ENCODE measurements at regions not wholly inside any gene's neighbourhood (a gene's known extent, or its start where the extent isn't known, plus 50 kb on each side); places are given as distances from the start of the nearest gene placed in this dataset.
"Not testable (repeated sequence)": the region's sequence is repeated elsewhere in the genome, so short reads cannot be mapped to it uniquely, and the experiment has no call there.

DNA sequence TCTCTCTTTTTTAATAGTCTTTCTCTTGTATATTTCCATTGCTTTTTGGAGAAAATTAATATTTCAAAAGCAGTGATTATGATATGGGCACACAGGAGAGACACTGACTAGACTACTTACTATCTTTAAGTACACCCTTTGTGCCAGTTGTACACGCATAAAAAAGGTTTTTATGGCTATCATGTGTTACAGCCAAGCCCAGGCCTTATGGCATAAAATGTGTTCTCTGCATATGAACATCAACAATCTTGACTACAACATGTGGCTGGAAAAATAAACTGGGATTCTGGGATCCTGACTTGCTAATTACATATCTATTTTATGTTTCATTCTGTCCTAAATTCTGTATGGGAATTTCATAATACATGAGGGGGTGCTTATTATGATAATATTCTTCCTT, 1401.8 kb downstream of the SLITRK5 start:
- ATAC-seq = no peak
- H3K36me3 ChIP-seq = no peaks in the 10 kb centered on the region
- 72 to 79% methylated on average over 1 of the region's 1 CpG for WGBS, 2 donors

GRCh38 chr13:89076622-89077021, 1405.5 kb downstream of the SLITRK5 start:
- H3K36me3 ChIP-seq = no peaks in the 10 kb centered on the region
- intact Hi-C loops (cut with DNase I) = no loop called here
- 88 to 94% methylated on average over 2 of the region's 2 CpGs for WGBS, 2 donors
- H3K27me3 ChIP-seq = peaks cover 0 to 6% (median 0%) of the 10 kb centered on the region in 4 donors
- H3K27ac ChIP-seq = no peak overlapping the region
- no peaks in the 10 kb centered on the region for H3K4me1 ChIP-seq
- no peak overlapping the region for H3K4me3 ChIP-seq
- no peak for TF ChIP-seq CTCF (IDR thresholded peaks at IDR 0.05)
- no peaks in the 10 kb centered on the region for H3K9me3 ChIP-seq
- DNase-seq = no peak
- no peak for ATAC-seq
- FAIRE-seq = no peak

More for the DNA sequence above, 1401.8 kb downstream of the SLITRK5 start:
- Histone ChIP-seq H3K4me3 (no peak overlapping the region), H3K9me3 (no peaks in the 10 kb centered on the region), H3K4me1 (no peaks in the 10 kb centered on the region), H3K27me3 (no peaks in the 10 kb centered on the region), H3K27ac (no peak overlapping the region)
- FAIRE-seq (no peak), DNase-seq (no peak)
- TF ChIP-seq CTCF (IDR thresholded peaks at IDR 0.05) = no peak
- intact Hi-C loops (cut with DNase I) = no loop called here

- FAIRE-seq (no peak), ATAC-seq (no peak), DNase-seq (no peak)
- Histone ChIP-seq H3K27ac (no peak overlapping the region), H3K4me1 (no peaks in the 10 kb centered on the region), H3K36me3 (no peaks in the 10 kb centered on the region), H3K9me3 (no peaks in the 10 kb centered on the region), H3K4me3 (no peak overlapping the region), H3K27me3 (peaks cover 0 to 6% (median 0%) of the 10 kb centered on the region in 4 donors)
- intact Hi-C loops (cut with DNase I) = no loop called here
- WGBS, 2 donors = 85 to 91% methylated on average over 3 of the region's 3 CpGs
- no peak for TF ChIP-seq CTCF (IDR thresholded peaks at IDR 0.05)
Measured at GRCh38 chr13:89082623-89083022, 1411.5 kb downstream of the SLITRK5 start.

GRCh38 chr13:89088107-89088506, 1416.9 kb downstream of the SLITRK5 start:
- ATAC-seq; intact Hi-C loops (cut with DNase I); H3K27me3 ChIP-seq; H3K4me1 ChIP-seq; FAIRE-seq; H3K9me3 ChIP-seq; H3K27ac ChIP-seq; H3K36me3 ChIP-seq; H3K4me3 ChIP-seq: not testable (repeated sequence)
- WGBS, 2 donors = 58 to 75% methylated on average over 8 to 14 of the region's 16 CpGs
- peak in 2 of 6 donors; percentile 5 to 17 for DNase-seq

- TF ChIP-seq CTCF (IDR thresholded peaks at IDR 0.05) = no peak
- FAIRE-seq = no peak
- DNase-seq = no peak
- Histone ChIP-seq H3K27me3 (no peaks in the 10 kb centered on the region), H3K27ac (no peak overlapping the region), H3K4me3 (no peak overlapping the region), H3K36me3 (no peaks in the 10 kb centered on the region), H3K4me1 (no peaks in the 10 kb centered on the region), H3K9me3 (no peaks in the 10 kb centered on the region)
- 64 to 74% methylated on average over 1 of the region's 1 CpG for WGBS, 2 donors
- no peak for ATAC-seq
- intact Hi-C loops (cut with DNase I) = no loop called here
Measured at GRCh38 chr13:89097994-89098393, 1426.8 kb downstream of the SLITRK5 start.

DNA sequence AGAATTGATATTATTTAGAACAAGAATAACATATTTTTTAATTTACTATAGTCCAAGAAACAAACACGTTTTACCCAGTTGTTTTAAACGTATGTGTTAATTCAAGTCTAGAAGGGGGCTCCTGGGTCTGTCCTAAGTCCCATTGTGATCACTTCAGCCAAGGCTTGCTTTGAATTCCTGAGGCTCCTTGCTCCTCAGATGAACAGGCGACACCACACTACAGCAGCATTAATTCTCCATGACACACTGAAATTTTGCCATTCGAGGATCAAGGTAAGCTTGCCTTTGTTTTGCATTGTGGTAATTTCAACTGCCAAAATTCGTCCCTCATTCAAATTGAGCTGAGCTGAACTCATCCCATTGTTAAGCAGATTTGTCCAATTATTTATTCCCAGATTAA, 1442.6 kb downstream of the SLITRK5 start:
- H3K9me3 ChIP-seq = no peaks in the 10 kb centered on the region
- ATAC-seq (no peak), FAIRE-seq (no peak), DNase-seq (no peak)
- no peak overlapping the region for H3K27ac ChIP-seq
- 45 to 63% methylated on average over 5 of the region's 5 CpGs for WGBS, 2 donors
- no peaks in the 10 kb centered on the region for H3K4me1 ChIP-seq
- no peaks in the 10 kb centered on the region for H3K36me3 ChIP-seq
- no peak for TF ChIP-seq CTCF (IDR thresholded peaks at IDR 0.05)
- H3K27me3 ChIP-seq = no peaks in the 10 kb centered on the region
- H3K4me3 ChIP-seq = no peak overlapping the region
- intact Hi-C loops (cut with DNase I) = no loop called here
